GM19463 (cell line): ENCODE measurements at regions not wholly inside any gene's neighbourhood (a gene's known extent, or its start where the extent isn't known, plus 50 kb on each side); places are given as distances from the start of the nearest gene placed in this dataset.

Experiments
- ATAC-seq: cut with Tn5 transposase; IDR thresholded peaks from one replicate; pipeline ENCODE4 v1.9.1; 2021; ENCODE audit warnings: mild to moderate bottlenecking, moderate library complexity; ENCODE audit not compliant: unreplicated experiment

DNA sequence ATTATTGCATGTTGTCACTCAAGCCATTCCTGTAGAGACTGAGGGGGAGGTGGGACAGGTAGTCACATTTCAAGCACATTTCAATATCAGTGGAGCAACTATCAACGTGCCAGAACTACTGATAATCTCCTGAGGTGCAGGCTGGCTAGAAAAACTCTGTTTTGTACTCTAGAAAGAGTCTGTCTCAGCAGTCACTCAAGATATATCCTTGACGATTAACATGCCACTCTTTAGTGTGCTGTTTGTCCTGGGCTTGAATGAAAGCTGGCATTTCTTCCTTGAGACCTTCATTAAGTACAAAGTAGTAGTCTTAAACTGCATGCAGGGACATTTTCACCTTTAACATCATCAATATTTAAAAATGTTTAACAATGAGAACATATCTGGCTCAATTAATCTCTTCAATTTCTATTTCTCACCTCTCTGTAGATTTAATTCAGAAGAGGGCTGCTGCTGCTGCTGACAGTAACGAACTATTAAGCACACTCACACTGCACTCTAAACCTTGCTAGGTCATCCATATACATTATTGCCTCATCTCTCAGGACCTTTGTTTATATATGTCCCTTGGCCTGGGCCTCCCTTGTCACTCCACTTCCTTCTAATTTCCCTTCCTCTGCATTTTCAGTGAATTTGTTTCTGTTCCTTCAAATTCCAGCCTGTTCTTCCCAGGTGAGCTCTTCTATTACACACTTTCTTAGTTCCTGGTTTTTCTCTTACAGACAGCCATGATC, 412.0 kb downstream of the HAPSTR1 start:
- no peak for ATAC-seq

DNA sequence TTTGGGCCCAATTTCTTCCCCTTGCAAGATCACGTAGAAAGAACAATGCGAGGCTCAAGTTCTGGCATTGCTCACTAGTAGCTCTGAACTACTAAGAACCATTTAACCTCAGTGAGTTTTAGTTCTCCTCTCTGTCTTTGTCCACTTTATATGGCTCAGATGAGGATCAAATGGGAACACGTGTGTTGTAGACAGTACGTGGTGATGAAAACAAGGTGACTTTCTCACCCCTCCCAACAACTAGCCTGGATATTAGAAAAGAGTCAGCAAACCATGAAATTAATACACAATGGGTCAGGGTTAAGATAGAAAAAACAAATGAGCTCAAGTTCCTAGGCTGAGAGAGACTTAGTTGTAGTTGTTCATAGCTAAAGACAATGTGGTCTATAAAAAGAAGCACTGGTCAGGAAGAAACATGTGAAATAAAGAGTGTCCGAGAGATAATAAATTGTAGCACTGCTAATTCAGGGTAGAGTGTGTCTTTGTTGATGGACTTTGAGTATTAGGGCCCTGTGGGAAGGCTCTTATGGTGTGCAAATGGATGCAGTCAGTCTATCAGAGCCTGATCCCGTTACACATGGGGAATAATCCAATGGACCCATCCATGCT, 417.0 kb downstream of the HAPSTR1 start:
- no peak for ATAC-seq

DNA sequence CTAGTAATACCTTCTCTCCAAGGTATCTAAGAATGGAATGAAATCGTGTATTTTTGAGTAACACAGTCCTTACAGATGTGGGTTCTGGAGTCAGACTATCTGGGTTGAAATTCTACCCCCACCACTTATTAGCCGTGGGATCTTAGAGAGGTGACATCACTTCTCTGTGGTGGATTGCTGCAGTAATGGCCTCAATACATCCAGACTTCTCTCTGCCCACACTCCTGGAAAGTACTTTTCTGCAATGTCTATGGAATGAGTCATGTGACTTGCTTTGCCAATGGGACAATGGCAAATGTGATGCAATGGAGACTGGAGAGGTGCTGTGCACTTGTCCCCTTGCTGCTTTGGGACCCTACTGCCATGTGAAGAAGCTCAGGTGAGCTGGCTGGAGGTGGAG, 418.2 kb downstream of the HAPSTR1 start:
- ATAC-seq: no peak

DNA sequence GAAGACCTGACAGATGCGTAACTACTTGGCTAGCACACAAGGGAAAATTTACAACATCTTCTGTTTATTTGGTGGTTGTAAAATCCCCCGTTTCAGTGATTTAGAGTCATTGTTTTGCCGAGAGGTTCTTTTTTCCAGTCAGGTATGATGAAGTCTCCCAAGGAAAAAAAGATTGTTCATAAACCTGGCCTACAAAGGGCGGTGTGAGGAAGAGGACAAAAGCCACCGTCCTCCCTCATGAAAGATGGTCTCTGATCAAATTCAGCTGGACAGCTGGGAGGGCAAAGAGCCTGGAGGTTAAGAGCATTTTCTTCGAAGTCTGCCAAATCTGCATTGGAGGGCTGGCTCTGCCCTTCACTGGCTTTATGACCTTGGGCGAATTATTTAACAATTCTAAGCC, 419.9 kb downstream of the HAPSTR1 start:
- no peak for ATAC-seq

DNA sequence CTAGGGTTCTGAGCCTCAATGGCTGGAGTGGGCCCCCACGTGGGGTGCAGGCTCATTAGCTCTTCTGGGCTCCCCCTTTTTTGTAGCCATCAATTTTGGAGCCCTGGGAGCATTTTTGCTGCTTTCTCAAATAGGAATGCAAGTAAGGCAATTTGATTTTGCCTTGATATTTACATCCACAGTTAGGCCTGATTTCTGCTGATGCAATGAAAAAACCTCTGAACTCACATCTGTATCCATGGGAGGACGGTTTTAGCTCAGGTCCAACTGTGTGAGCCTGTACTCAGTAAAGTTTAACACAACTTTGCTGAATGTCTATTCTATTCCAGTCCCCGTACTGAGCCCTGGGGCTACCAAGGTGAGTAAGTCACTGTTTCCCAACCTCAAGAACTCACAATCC, 425.0 kb downstream of the HAPSTR1 start:
- no peak for ATAC-seq

DNA sequence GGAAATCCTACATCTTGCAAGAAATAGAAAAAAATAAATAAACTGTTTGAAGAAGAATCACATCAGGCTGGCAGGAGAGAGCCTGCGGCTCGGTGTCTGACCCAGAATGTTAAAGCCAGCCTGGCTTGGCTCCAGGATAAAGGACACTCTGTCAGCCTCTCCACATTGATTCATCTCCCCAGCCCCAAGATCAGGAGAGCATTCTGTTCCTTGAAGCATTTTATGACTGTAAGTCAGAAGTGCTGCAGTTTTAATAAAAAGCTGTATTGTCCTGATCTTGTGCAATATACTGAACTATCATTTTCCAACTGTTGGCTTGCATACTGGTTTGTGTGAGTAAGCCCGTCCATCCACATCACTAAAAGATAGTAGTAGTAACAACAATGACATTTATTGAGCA, 426.6 kb downstream of the HAPSTR1 start:
- no peak for ATAC-seq

DNA sequence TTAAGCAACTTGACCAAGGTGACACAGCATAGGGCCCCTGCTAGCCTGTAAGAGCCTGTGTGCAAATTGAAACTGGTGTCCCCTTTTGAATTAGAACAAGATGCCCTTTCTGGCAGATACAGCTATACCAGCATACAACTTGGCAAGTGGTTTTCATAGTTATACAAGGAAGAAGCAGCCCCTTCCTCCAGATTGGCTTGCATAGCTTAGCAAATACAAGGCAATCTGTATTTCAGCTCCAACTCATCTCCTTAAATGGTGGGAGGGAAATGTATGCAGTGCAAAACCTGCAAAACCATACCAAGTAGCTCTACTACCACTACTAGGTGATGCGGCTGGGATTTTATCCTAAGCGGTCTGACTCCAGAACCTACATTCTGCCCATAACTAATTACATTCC, 427.1 kb downstream of the HAPSTR1 start:
- no peak for ATAC-seq

DNA sequence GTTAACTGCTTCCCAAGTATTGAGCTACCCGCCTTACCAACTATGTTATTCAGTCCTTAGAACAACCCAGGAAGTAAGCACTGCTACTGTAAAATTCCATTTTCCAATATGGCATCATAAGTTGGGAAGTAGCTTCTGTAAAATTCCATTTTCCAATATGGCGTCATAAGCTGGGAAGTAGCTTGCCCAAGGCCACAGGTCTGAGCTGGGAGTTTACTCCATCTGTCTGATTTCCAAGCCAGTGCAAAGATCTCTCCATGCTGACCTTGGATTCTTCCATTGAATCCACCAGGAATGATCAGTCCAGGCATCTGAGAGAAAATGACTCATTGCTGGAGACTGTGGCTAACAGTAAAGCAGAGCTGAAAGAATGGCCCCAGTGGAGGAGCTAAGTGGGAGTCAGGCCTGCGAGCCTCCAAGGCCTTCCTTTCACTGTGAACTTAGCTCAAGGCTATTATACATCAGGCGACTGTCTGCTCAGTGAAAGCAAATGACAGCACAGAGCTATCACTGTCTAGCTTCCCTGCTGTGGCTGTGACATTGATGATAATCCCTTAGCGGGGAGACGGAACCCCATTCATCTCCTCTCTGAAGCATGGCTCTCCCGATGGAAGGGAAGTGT, 430.4 kb downstream of the HAPSTR1 start:
- no peak for ATAC-seq

DNA sequence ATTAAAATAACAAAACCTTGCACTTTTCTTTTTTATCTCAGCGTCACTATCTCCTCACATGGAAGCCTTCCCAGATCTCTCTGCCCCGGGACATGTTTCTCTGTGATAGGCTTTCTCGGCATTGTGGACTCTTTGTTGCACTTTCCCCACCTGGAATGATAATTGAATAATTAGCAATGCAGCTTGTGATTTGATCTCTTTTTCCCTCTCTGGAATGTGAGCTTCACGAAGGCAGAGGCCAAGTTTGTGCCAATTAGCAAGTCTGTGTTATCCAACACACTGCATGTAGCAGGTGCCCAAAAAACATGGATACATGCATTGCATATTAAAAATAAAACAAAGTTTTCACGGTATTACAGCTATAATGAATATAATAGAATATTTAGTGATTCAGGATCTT, 431.2 kb downstream of the HAPSTR1 start:
- ATAC-seq: no peak

DNA sequence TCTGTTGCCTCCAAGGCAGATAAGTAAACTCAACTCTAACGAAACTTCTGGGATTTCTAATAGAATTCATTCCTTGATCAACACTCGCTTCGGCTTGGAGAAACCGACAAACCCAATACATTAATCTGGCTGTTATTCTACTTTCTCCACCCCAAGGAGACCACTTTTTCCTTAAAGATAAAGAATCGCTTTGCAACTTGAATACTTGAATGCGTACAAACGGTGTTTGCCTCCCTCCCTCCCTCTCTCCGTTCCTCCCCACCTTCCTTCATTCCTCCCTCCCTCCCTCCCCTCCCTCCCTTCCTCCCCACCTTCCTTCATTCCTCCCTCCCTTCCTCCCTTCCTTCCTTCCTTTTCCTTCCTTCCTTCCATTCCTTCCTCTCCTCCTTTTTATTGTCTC, 432.6 kb downstream of the HAPSTR1 start:
- ATAC-seq: no peak

DNA sequence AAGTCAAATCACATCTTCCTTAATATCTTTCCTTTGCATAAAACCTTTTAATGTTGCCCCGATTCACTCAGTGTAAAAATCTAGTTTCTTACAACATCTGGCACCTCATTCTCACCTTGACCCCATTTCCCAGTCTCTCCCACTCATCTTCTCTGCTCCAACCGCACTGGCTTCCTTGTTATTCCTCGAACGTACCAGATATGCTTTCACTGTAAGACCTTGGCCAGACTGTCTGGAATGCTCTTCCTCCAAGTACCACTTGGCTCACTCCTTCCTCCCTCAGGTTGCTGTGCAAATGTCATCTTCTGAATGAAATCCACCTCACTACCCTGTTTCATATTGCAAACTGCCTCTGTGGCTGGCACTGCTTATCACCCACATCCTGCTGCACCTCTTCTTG, 433.6 kb downstream of the HAPSTR1 start:
- no peak for ATAC-seq

DNA sequence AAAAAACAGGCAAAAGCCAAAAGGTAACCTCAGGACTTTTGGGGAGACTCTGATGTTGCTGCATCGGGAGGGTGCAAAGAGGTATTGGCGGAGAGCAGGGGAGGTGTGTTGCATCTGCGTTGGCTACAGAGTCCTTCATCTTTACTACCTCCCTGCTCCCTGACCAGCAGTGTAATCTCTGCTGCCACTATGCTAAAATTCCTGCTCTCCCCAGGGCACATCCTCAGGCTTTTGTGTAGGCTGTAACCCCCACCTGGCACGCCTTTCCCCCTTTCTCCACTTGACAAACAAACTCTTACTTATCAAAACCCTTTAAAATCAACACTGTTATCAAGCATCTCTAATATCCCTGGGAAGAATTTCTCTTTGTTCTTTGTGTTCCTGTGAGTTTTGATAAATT, 435.3 kb downstream of the HAPSTR1 start:
- no peak for ATAC-seq

DNA sequence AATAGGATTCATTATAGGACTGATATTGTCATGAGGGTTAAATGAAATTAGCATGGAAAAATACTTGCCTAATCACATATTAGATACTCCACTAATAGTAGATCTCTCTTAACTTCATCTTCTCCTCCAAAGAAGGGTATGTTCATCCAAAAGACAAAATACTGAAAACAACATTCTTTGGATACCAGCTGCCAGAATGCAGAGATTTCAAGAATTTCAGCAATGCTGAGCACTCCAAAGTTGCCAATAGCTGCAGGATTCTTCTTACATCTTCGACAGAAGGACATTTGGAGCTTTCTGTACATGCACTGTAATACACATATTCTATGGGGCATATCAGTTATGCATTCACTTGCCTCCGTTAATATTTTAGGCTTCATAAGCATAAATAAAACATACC, 436.5 kb downstream of the HAPSTR1 start:
- ATAC-seq: no peak

DNA sequence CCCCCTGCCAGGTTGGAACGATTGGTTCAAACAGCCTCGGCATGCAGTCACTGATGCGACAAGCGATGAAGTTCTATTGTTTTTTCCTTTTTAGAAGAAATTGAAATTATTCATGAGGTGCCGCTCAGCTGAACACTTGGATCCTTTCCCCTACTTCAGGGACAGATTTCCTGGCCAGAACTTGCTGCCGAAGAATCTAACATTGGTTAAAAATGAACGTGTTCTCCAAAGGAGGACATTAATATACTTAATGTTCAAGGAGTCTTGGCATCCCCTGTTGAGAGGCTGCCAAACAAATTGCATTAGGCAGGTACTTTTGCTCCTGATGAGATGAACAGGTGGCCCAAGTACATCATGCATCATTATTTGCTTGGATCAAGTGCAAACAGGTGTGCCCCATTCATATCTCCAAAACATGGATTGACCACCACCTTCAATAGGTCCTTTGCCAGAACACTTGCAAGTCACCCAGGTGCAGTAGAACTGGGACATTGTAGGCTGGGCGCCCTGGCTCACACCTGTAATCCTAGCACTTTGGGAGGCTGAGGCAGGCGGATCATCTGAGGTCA, 437.2 kb downstream of the HAPSTR1 start:
- no peak for ATAC-seq

DNA sequence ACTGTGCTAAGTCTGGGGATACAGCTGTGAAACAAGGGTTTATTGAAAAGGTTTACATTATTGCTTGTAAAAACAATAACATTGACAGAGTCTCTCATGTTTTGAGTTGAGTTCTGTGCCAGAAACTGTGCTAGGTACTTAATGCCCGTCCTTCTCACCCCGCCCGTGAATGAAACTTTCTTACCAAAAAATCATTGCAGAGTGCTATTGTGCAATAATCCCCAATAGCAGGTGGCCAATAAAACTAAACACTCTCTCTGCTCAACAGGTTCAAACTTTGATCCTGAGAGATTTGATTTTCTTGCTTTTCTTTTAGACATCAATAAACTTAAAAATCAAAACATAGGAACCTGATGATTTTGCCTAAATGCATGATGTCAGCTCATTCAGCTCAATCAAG, 441.6 kb downstream of the HAPSTR1 start:
- no peak for ATAC-seq

DNA sequence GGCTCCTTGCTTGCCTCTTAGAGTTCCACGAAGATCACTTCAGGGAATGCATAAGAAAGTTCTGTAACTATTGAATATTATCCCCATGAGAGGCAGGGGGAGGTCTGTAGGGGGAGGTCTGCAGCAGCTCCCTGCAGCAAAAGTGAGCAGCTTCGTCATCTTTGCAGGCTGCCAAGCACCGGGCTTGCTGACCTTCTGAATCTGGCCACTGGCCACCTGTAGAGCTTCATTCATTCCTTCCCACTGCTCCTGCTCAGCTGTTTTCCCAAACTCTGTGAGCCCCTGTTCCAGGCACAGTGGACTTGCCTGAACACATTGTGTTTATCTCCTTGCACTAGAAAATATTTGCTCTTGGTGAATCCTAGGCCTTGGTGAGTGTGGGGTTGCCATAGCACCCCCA, 443.3 kb downstream of the HAPSTR1 start:
- ATAC-seq: no peak

DNA sequence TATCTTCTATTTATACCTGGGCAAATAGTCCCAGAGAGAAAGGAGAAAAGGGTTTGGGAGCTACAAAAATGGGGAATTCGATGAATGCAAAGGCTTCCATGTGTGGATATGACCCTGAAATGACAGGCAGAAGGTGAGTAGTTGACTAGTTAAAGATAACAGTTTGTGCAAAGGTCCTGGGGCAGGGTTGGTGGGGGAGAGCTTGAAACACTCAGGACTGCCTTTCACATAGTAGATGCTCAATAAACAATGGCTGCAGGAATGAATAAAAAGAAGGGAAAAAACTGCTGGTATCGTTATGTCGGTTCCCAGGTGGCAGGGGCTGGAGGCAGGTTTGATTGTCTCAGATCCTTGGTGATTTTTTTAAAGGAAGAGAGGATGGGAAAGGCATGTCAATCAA, 445.5 kb downstream of the HAPSTR1 start:
- no peak for ATAC-seq

DNA sequence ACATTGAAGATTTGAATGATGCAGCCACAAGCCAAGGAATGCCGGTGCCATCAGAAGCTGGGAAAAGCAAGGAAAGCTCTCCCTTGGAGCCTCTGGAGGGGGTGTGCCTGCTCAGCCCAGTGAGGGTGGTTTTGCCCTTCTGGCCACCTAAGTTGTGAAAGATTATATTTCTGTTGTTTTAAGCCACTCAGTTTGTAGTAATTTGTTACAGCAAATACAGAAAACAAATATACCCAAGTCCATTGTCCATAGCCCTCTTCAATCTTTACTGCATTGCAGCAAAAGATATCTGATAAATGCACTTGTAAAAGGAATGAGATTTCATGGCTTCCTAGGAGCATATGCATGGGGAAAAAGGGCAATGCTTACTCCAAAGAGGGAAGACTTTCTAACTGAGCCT, 447.9 kb downstream of the HAPSTR1 start:
- ATAC-seq: no peak

DNA sequence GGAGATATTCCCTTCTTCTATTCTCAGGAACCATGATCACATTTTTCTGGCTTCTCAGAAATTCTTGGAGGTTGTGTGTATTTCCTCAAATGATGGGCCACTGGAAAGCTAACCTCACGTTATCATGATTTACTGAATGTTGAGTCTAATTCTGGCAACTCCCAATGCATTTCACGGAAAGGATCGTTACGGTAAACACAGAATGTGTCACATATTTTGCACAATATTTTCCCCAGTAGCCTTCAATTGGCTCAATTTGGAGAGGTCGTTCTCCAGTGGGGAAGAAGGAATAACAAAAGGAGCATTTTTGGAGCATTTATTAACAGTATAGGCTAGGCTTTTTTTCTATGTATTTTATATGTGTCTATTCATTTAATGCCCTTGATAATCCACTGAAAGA, 450.3 kb downstream of the HAPSTR1 start:
- ATAC-seq: no peak

DNA sequence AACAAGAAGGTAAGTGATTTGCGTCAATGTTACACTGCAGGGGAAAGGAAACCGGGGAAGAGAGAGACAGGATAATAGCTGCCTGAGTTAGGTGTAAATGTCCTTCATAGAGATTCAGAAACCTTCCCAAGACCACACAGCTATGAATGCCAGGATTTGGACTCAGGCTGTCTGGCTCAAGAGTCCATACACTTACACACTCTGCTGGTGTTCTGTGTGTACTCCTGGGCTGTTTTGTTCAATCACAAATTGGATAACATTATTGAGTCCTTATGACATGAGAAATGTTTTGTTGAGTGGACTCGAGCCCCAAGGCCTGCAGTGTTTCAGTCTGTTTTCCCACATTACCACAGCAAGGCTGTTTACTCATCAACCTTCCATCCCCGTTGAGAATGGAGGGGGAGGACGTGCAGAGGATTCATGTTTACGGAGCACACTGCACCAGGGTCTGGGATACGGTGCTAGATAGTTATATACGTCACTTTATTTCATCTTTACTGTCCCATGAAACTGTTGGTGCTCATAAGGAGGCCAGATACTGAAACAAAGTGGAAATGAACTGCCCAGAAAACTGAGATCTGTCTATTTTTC, 450.8 kb downstream of the HAPSTR1 start:
- ATAC-seq: no peak

DNA sequence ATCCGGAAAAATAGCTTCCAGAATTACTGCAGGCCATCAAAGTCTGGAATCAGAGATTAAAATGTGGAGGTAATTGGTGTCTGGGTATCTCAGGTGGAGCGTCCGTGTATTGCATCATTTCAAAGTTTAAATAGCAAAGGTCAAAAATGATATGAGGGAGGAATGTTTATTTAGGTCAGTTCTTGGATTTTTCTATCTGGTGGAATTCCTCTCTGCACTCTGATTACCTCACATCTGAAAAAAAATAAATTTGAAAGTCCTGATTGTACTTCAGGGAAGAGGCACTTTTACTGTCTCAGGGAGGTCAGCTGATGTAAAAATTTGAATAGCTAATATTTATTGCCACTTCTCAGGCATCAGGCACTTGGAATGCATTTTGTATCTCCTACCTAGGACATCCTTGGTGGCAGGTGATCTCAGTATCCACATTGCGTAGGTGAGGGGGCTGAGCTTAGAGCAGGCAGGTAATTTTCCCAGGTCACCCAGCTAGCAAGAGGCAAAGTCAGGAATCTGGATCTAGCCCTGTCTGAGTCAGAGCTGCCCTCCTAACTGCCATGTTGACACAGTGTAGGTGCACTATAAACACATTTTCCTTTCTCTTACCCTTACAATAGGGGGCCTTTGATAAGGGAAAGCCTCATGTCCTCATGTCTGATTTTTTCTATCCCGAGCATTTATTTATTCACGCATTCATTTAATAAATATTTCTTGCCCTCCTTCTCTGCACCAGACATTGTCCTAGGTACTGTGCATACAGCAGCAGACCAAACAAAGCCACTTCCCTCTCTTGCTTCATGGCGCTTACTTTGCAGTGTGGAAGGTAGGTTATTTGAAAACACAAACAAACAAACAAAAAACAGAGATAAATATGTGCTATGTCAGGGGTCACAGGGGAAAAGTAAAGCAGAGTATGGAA, 454.3 kb downstream of the HAPSTR1 start:
- ATAC-seq: no peak
